H9 (cell line): ENCODE measurements at regions not wholly inside any gene's neighbourhood (a gene's known extent, or its start where the extent isn't known, plus 50 kb on each side); places are given as distances from the start of the nearest gene placed in this dataset.
A peak's percentile ranks its signal among the peaks of the same experiment; 100 is the strongest.
"Not testable (repeated sequence)": the region's sequence is repeated elsewhere in the genome, so short reads cannot be mapped to it uniquely, and the experiment has no call there.

Experiments used
- DNase-seq: peaks from one replicate; pipeline ENCODE4 v3.0.0-alpha.2; 2017
- H2AFZ ChIP-seq: one replicate; pipeline ENCODE4 v1.6.1; 2013; ENCODE audit warnings: mild to moderate bottlenecking, low read length, control low read depth, moderate library complexity
- H2AK5ac ChIP-seq: 2 replicates; pipeline ENCODE4 v1.6.1; 2013; ENCODE audit warnings: low read length, control low read depth, mixed read lengths; ENCODE audit not compliant: insufficient read length
- H2BK120ac ChIP-seq: one replicate; pipeline ENCODE4 v1.6.1; 2013; ENCODE audit warnings: low read depth, mild to moderate bottlenecking, low read length, control low read depth, inconsistent platforms; ENCODE audit not compliant: poor library complexity, severe bottlenecking
- H2BK12ac ChIP-seq: 2 replicates; pipeline ENCODE4 v1.6.1; 2013; ENCODE audit warnings: low read length, control low read depth, mixed read lengths, low read depth; ENCODE audit not compliant: insufficient read length
- H2BK15ac ChIP-seq: 2 replicates; pipeline ENCODE4 v1.6.1; 2013; ENCODE audit warnings: low read depth, low read length, control low read depth
- H2BK20ac ChIP-seq: one replicate; pipeline ENCODE4 v1.6.1; 2013; ENCODE audit warnings: low read depth, mild to moderate bottlenecking, low read length, control low read depth, inconsistent platforms; ENCODE audit not compliant: poor library complexity, severe bottlenecking
- H2BK5ac ChIP-seq: 2 replicates; pipeline ENCODE4 v1.6.1; 2013; ENCODE audit warnings: low read length, control low read depth, mixed read lengths; ENCODE audit not compliant: insufficient read length
- H3K14ac ChIP-seq: 2 replicates; pipeline ENCODE4 v1.6.1; 2013; ENCODE audit warnings: low read length, control low read depth; ENCODE audit not compliant: insufficient read depth
- H3K18ac ChIP-seq: 2 replicates; pipeline ENCODE4 v1.6.1; 2013; ENCODE audit warnings: low read depth, mild to moderate bottlenecking, mixed read lengths, low read length, control low read depth; ENCODE audit not compliant: insufficient read length
- H3K23ac ChIP-seq: 2 replicates; pipeline ENCODE4 v1.6.1; 2013; ENCODE audit warnings: low read length, control low read depth, mixed read lengths, low read depth; ENCODE audit not compliant: insufficient read length
- H3K23me2 ChIP-seq: 2 replicates; pipeline ENCODE4 v1.6.1; 2013; ENCODE audit warnings: low read depth, mild to moderate bottlenecking, mixed read lengths, low read length, control low read depth; ENCODE audit not compliant: insufficient read length, poor library complexity, severe bottlenecking
- H3K27ac ChIP-seq: 2 replicates; pipeline ENCODE4 v1.5.1; 2013; ENCODE audit warnings: low read length, control low read depth, mixed read lengths, low read depth; ENCODE audit not compliant: insufficient read length
- H3K27me3 ChIP-seq: 2 replicates; pipeline ENCODE4 v1.6.1; 2013; ENCODE audit warnings: low read length, control low read depth, inconsistent platforms; ENCODE audit not compliant: insufficient read depth
- H3K4ac ChIP-seq: 2 replicates; pipeline ENCODE4 v1.6.1; 2013; ENCODE audit warnings: low read depth, mild to moderate bottlenecking, control low read depth, inconsistent platforms, low read length, moderate library complexity
- H3K4me1 ChIP-seq: 2 replicates; pipeline ENCODE4 v1.6.1; 2013; ENCODE audit warnings: low read length, control low read depth, inconsistent platforms; ENCODE audit not compliant: insufficient read depth
- H3K4me2 ChIP-seq: 2 replicates; pipeline ENCODE4 v1.6.1; 2013; ENCODE audit warnings: low read length, control low read depth, mixed read lengths; ENCODE audit not compliant: insufficient read length, insufficient read depth
- H3K56ac ChIP-seq: 2 replicates; pipeline ENCODE4 v1.6.1; 2013; ENCODE audit warnings: low read depth, mild to moderate bottlenecking, mixed read lengths, low read length, control low read depth; ENCODE audit not compliant: insufficient read length
- H3K79me1 ChIP-seq: 2 replicates; pipeline ENCODE4 v1.6.1; 2013; ENCODE audit warnings: low read depth, mild to moderate bottlenecking, moderate library complexity, low read length, control low read depth, inconsistent platforms; ENCODE audit not compliant: insufficient read depth, poor library complexity, severe bottlenecking
- H3K79me2 ChIP-seq: 2 replicates; pipeline ENCODE4 v1.6.1; 2013; ENCODE audit warnings: low read length, control low read depth, inconsistent platforms; ENCODE audit not compliant: insufficient read depth
- H3K9ac ChIP-seq: 2 replicates; pipeline ENCODE4 v1.6.1; 2013; ENCODE audit warnings: low read length, control low read depth, mixed read lengths; ENCODE audit not compliant: insufficient read length; ENCODE audit errors: extremely low read depth
- H3K9me3 ChIP-seq: one replicate; pipeline ENCODE4 v1.6.1; 2013; ENCODE audit warnings: low read depth, low read length, inconsistent platforms; ENCODE audit not compliant: control insufficient read depth
- H3T11ph ChIP-seq: one replicate; pipeline ENCODE4 v1.6.1; 2013; ENCODE audit warnings: mild to moderate bottlenecking, low read length, control low read depth, inconsistent platforms
- H4K20me1 ChIP-seq: one replicate; pipeline ENCODE4 v1.6.1; 2013; ENCODE audit not compliant: control insufficient read depth, insufficient read length, insufficient read depth
- H4K5ac ChIP-seq: 2 replicates; pipeline ENCODE4 v1.6.1; 2013; ENCODE audit warnings: low read depth, mild to moderate bottlenecking, mixed read lengths, low read length, control low read depth; ENCODE audit not compliant: insufficient read length
- H4K8ac ChIP-seq: replicated peaks from 2 replicates; pipeline ENCODE4 v1.6.1; 2013; ENCODE audit warnings: low read length, control low read depth, mixed read lengths, low read depth; ENCODE audit not compliant: insufficient read length
- H4K91ac ChIP-seq: 2 replicates; pipeline ENCODE4 v1.6.1; 2013; ENCODE audit warnings: low read depth, mild to moderate bottlenecking, moderate library complexity, mixed read lengths, low read length, control low read depth; ENCODE audit not compliant: insufficient read length
- H3K27ac Mint-ChIP-seq, 3 experiments: 2 replicates in 2 of 3; 3 replicates in 1 of 3; pipeline ENCODE4 v1.8.0; 2020 to 2021; ENCODE audit warnings: mixed read lengths in 3 of 3, mild to moderate bottlenecking in 1 of 3, moderate library complexity in 1 of 3
- H3K27me3 Mint-ChIP-seq: 2 replicates; pipeline ENCODE4 v1.8.0; 2021; ENCODE audit warnings: low read depth, mild to moderate bottlenecking, moderate library complexity, mixed read lengths
- H3K36me3 Mint-ChIP-seq, 3 experiments: 2 replicates in 2 of 3; 3 replicates in 1 of 3; pipeline ENCODE4 v1.8.0; 2020 to 2021; ENCODE audit warnings: low read depth in 3 of 3, mixed read lengths in 3 of 3; ENCODE audit not compliant: insufficient read depth in 1 of 3
- H3K4me1 Mint-ChIP-seq, 2 experiments: 2 replicates each; pipeline ENCODE4 v1.8.0; 2020; ENCODE audit warnings: mixed read lengths in 2 of 2
- H3K4me3 Mint-ChIP-seq, 2 experiments: 2 replicates in 1 of 2; 3 replicates in 1 of 2; pipeline ENCODE4 v1.8.0; 2020 to 2021; ENCODE audit warnings: mild to moderate bottlenecking in 2 of 2, mixed read lengths in 2 of 2, moderate library complexity in 1 of 2
- H3K9me3 Mint-ChIP-seq, 2 experiments: 2 replicates in 1 of 2; 3 replicates in 1 of 2; pipeline ENCODE4 v1.8.0; 2020; ENCODE audit warnings: mild to moderate bottlenecking in 2 of 2, mixed read lengths in 2 of 2, moderate library complexity in 1 of 2
- CTCF ChIP-seq: fragments of 200-600 bp; sonication (generic); conservative IDR thresholded peaks from 3 replicates; pipeline ENCODE4 v1.8.0; 2021; ENCODE audit warnings: antibody characterized with exemption, mild to moderate bottlenecking
- WGBS: extraction: QIAGEN DNeasy Blood & Tissue Kit; methylation state at CpG from one replicate; pipeline ENCODE4 v1.1.7; 2013; ENCODE audit warnings: missing lambda C conversion rate, low lambda C conversion rate, mixed read lengths; ENCODE audit not compliant: insufficient read length; ENCODE audit errors: extremely low coverage; 5-methylcytosine and 5-hydroxymethylcytosine counted together

- WGBS: no CpG with 5 or more reads among the region's 35 CpGs
- H4K91ac ChIP-seq: no peak overlapping the region
- H3K79me1 ChIP-seq: no peaks in the 10 kb centered on the region
- H2BK20ac ChIP-seq: no peak overlapping the region
- no peak overlapping the region for H3K56ac ChIP-seq
- H3K18ac ChIP-seq: no peak overlapping the region
- H3K79me2 ChIP-seq: no peaks in the 10 kb centered on the region
- Mint-ChIP-seq H3K36me3 (no peaks in the 10 kb centered on the region), H3K27me3 (peaks cover 84% of the 10 kb centered on the region), H3K27ac (no peak overlapping the region), H3K9me3 (peaks cover 0 to 12% of the 10 kb centered on the region in 2 experiments; a peak in 4 of 5 replicates), H3K4me1 (peaks cover 11 to 30% of the 10 kb centered on the region in 2 experiments), H3K4me3 (peak overlapping the region; percentile 61 to 85)
- H2AK5ac ChIP-seq: no peak overlapping the region
- peaks cover 15% of the 10 kb centered on the region for H3K27me3 ChIP-seq
- peak; percentile 61 for DNase-seq
- no peaks in the 10 kb centered on the region for H4K20me1 ChIP-seq
- no peak overlapping the region for H3K23ac ChIP-seq
- peak overlapping the region; percentile 25 for H3K9ac ChIP-seq
- H3K4me2 ChIP-seq: peak overlapping the region; percentile 75
- no peak overlapping the region for H4K8ac ChIP-seq
- H4K5ac ChIP-seq: no peak overlapping the region
- no peak overlapping the region for H2BK12ac ChIP-seq
- H2AFZ ChIP-seq: peak overlapping the region; percentile 90
- no peak overlapping the region for H3K14ac ChIP-seq
- H2BK120ac ChIP-seq: no peak overlapping the region
- no peak overlapping the region for H3T11ph ChIP-seq
- peaks cover 8% of the 10 kb centered on the region for H3K23me2 ChIP-seq
- H2BK15ac ChIP-seq: no peak overlapping the region
- no peaks in the 10 kb centered on the region for H3K9me3 ChIP-seq
- H3K4me1 ChIP-seq: no peaks in the 10 kb centered on the region
- no peak overlapping the region for H2BK5ac ChIP-seq
- H3K4ac ChIP-seq: no peak overlapping the region
- H3K27ac ChIP-seq: no peak overlapping the region
- no peak; the same call in 2 of the 3 replicates for TF ChIP-seq CTCF
Measured at GRCh38 chr6:28794175-28795002, 129.4 kb downstream of the TRIM27 start.

- no CpG with 5 or more reads among the region's 4 CpGs for WGBS
- H3K79me1 ChIP-seq, DNase-seq, H3K18ac ChIP-seq, H3K9me3 ChIP-seq, H3K79me2 ChIP-seq, H3K14ac ChIP-seq, H2BK20ac ChIP-seq, H2BK5ac ChIP-seq, H2BK15ac ChIP-seq, H3T11ph ChIP-seq, H3K23ac ChIP-seq, H3K23me2 ChIP-seq, H3K27ac ChIP-seq, H2AK5ac ChIP-seq, H3K4me1 ChIP-seq, H3K4me3 Mint-ChIP-seq, H3K9ac ChIP-seq, H4K20me1 ChIP-seq, H3K27ac Mint-ChIP-seq, H3K4me2 ChIP-seq, H4K5ac ChIP-seq, H4K8ac ChIP-seq, H4K91ac ChIP-seq, H3K9me3 Mint-ChIP-seq, H3K36me3 Mint-ChIP-seq, H2BK12ac ChIP-seq, H3K4ac ChIP-seq, H3K56ac ChIP-seq, H2AFZ ChIP-seq, H2BK120ac ChIP-seq: not testable (repeated sequence)
- peaks cover 12 to 19% of the 10 kb centered on the region in 2 experiments for H3K4me1 Mint-ChIP-seq
- H3K27me3 Mint-ChIP-seq: peaks cover 78% of the 10 kb centered on the region
- H3K27me3 ChIP-seq: peaks cover 12% of the 10 kb centered on the region; the same call in 1 of the 2 replicates
Measured at GRCh38 chr6:28800647-28801046, 123.1 kb downstream of the TRIM27 start.
